ENCODE measurements at regions not wholly inside any gene's neighbourhood (a gene's known extent, or its start where the extent isn't known, plus 50 kb on each side); places are given as distances from the start of the nearest gene placed in this dataset.

DNA sequence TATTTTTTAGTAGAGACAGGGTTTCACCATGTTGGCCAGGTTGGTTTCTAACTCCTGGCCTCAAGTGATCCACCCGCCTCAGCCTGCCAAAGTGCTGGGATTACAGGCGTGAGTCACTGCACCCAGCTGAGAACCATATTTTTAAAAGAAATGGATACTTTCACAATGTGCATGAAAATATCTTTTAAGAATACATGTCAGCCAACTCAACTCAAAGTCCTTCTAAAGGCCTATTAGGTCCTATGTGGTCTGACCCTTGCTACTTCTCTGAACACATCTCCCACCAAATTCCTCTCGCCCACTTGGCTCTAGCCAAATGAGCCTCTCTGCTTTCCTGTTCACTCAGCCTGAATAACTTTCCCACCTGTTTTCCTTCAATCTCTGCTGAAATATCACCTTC is 119.6 kb downstream of the MTX2 start:
- no peak for DNase-seq (ENCODE audit: low read depth)

DNA sequence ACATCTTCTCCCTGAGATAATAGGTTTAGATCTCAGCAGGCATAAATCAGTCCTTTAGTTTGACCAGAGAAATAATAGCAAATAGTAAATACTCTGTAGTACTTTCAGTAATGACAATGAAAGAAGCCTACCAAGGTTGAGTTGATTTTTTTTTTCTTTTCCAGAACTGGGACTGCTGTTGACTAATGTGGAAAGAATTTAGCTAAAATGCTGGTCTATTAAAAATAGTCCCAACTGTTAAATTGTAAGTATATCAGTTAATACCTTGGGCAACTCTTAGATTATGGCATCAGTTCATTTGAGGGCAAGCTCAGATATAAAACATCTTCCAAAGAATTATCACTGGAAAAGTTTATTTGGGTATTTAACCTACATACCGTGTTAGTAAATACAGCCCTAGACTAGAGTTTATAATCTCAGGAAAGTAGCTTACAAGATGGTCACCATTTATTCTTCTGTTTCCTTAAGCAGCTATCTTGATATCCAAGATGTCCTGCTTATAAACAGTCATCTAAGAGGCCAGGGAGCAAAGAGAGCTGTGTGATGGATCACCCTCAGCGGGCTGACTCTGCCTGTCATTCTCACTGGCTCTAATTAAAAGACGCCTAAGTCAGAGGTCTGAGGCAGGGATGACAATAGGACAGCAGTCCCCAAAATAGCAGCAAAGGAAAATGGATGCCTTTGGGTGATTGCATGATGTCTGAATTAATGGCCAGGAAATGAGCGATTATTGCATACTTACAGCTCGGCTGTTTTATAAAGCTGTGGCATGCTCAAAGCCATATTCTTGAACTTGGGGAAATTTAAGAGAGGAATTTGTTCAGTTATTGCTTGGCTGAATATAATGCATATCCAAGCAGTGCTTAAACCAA is 121.3 kb downstream of the MTX2 start:
- DNase-seq (ENCODE audit: low read depth) = no peak

DNA sequence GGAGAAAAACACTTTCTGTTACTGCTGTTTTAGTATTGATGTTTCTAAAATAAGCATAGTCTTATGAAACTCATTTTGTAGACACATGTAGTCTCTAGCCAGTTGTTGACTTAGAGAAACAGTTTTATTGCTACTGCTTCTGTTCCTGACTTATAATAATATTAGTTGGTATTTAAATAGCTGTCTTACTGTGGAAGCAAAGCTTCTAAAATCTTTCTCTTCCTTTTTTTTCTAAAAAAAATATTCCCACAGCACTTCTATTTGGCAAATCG is 121.8 kb downstream of the MTX2 start:
- DNase-seq (ENCODE audit: low read depth) = no peak

DNA sequence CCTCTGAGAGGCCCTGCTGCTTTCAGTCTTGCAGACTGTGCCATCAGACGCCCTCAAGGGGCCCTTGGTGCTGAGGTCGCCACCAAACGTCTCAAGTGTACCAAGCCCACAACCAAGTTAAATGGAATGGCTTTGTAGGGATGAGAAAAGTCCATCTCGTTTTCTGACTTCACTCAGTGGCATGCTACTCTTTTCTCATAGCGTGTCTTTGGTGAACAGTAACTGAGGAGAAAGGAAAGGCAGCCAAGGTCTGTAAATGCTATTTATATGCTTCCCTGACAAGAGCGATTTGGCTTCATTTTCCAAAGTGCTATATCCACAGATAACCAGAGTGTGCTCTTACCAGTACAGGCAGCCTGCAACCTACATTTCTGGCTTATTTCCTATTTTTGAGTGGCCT is 123.0 kb downstream of the MTX2 start:
- no peak for DNase-seq (ENCODE audit: low read depth)

DNA sequence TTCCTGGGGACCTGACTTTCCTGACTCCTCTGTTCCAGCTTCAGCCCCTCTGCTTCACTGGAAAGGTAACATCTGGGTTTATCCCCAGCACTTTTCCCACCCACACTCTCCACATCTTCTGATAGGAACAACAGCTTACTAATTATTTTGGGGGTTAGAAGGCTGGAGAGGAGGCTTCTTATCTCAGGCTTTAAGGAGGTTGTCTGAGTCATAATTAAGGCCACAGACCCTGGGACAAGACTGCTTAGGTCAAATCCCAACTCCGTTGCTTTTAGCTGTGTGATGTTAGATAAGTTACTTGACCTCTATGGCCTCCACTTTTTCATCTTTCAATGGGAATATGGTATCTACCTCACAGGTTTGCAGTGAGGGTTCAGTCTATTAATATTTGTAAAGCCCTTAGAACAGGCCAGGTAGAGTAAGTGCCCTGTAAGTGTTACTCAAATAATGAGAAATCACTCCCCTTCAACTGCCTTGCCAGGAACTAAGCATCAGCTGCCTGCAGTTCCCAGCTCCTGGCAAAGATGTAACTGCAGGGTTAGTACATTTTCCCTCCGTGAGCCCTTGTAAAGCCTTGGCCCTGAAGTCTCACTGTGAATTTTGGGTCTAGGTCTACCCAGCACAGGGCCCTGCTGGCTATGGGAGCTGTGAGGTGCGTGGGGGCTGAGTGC is 123.6 kb downstream of the MTX2 start:
- no peak for DNase-seq (ENCODE audit: low read depth)

DNA sequence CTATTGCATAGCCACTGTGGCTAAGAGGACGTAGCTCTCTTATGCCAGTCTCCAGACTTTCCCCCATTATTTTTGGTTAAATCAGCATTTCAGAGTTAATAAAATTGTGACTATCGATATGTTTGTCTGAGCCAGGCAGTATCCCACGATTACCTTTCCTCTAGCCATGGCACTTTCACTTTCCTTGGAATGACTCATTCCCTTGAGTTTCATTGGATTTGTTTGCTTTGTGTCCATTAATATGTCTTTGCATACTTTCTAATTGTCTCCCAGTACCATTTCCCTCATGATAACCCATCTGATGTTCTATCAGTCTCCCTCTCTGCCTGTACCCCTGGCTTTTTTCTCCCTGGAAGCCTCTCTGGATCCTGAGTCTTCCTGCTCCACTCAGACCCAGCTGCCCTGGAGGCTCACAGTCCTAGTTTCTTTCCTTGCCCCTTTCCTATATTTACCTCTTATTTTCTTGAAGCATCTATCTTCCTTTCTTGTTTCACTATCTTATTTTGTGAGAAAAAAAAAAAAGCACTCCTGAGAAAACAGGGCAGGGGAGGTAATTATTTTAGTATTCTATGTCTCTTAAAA is 126.1 kb downstream of the MTX2 start:
- DNase-seq (ENCODE audit: low read depth) = no peak

DNA sequence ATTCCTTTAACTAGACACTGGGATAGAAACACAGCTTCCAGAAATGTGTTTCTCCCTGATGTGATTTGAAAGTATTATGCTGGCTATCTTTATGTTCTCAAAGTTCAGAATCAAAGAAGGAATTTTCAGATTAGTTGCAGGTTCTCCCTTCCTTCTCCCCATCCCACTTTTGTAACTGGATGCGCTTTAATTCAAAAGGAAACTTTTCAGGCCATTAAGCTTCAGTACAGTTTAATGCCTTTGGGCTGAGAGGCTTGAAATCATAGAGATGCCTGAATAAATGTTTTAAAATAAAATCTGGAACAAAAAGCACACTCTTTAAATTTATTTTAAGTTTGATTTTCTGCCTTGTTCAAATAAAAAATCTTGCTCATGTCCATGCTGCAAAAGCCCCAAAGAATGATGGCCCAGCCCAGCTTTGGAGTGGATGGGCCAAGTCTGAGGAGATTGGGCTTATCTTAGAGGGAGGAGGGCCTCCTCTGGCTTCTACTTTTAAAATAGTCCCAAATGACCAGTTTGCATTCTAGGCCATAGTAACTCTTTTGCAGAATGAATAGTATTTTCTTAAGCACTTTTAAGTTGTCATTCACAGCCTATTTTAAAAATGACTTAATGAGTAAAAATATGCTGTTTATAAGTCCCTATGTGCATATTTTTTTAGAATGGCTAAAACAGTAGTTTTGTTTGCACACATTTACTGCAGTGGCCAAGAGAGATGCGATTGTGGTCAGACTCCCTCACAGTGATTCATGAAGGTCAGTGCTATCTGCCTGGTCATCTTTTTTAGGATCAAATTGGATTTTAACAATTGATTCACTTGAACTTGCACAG is 129.2 kb downstream of the MTX2 start:
- DNase-seq (ENCODE audit: low read depth) = no peak

DNA sequence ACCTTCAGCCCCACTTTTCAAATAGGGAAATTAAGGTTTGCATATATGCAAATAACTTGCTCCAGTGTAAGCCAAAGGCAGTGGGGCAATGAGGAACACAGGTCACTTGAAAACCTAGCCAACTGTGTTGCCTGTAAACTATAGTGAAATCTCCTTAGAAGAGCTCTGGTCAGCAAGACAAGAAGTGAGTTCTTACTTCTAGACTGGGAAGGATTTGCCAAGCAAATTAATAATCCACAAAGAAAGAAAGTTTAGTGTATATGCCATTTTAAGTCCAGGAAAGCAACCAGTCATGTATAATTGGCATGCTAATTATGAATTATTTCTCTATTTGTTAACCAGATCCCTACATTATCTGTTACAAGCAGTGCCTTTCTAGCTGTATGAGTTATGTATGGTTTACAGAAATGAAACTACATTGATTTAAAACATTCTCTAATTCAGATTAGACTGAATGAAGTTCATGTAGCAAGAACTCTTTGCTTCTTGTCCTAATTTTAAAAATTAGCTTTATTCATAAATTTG is 129.9 kb downstream of the MTX2 start:
- DNase-seq (ENCODE audit: low read depth) = no peak

DNA sequence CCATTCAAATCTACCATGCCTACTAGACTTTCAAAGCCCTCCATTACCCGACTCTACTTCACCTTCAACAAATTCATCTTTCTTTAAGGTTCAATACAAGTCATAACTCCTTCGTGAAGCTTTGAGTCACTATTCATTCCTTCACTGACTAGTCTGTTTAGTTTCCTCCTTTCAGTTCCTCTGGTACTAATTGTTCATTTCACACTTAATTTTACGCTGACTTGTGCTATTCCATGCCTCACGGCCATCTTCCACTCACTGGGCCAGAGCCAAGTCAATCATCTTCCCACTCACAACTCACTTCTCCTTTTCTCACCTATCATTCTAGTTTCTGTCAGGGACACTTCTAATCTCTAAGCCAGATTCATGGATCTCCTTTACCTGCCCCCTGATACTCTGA is 136.2 kb downstream of the MTX2 start:
- no peak for DNase-seq (ENCODE audit: low read depth)

DNA sequence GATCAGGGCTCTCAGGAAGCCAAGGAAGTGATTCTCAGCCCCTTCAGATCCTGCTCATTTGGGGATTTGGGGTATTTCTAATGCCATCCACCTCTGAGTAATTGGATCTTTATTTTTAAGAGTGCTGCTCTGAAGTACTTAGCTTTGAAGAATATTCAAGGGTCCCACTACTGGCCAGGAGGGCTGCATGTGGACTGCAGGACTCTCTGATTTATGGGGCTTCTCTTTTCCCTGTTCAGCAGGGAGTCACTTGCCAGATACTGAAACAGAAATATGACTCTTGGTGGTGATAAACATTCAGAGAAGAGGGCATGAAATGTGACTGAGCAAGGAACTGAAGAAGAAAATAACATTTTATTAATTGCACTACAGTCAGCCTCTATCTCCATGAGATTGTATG is 138.5 kb downstream of the MTX2 start:
- DNase-seq (ENCODE audit: low read depth) = no peak

DNA sequence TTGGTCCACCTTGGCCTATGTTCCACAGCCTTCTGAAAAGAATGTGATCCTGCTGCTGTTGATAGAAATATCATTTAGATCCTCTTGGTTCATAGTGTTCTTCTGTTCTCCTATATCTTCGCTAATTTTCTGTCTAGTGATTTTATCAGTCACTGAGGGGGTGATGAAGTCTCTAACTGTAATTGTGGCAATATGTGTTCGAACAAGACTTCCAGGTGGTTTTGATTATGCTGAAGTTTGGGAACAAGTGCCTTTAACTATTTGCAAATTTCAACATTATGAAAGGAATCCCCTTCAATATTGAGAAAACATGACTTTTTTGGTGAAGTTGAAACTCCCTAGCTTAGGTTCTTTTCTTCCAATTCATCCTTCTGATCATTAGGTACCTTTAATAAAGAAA is 140.4 kb downstream of the MTX2 start:
- DNase-seq (ENCODE audit: low read depth) = no peak

DNA sequence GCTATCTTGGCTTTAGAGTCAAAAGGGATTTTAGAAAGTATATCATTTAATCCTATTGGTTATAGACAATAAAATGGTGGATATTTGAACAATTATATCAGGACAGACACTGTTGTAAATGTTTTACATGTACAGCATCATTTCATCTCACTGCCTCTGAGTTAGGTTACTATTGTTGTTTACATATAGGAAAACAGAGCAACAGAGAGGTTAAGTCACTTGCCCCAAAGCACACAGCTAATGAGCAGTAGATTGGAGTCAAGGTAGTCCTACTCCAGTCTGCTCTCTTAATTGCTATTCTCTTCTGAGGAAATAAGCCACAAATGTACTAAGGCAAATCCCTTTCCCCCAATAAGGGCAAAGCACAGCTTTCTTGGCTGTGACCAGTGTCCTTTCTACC is 142.9 kb downstream of the MTX2 start:
- no peak for DNase-seq (ENCODE audit: low read depth)

DNA sequence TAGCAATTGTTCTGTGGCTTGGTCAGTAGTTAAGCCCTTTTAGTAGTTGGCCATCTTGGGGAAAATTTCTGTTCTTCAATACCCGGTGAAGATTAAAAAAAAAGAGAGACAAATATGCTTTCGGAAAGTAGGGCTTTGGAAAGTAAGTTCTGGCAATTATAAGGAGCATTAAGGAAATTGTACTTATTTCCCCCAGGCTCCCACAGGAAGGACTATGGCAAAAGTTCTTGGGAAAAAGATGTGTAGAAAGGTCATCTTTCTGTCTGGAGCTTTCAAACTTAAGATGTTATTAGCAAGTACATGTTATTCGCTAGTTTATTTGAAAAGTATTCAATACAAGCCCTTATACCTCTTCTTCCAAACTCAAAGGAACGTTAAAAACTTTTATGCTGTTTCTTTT is 144.5 kb downstream of the MTX2 start:
- no peak for DNase-seq (ENCODE audit: low read depth)

DNA sequence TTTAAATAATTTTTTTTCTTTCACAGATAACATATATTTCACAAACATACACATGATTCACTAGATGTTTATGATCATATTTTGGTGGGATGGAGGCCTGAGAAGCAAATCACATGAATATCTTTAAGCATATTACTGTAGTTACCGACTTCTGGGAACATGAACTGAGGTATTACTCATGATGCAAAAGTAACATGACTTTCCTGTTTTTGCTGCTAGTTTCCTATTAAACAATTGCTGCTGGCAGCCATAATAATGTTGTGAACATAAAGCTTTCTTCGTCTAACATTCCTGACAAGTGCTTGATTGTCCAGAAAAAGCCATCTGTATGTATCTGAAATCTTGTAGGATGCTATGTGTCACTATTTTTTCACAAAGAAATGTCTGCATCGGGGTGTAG is 145.4 kb downstream of the MTX2 start:
- no peak for DNase-seq (ENCODE audit: low read depth)

DNA sequence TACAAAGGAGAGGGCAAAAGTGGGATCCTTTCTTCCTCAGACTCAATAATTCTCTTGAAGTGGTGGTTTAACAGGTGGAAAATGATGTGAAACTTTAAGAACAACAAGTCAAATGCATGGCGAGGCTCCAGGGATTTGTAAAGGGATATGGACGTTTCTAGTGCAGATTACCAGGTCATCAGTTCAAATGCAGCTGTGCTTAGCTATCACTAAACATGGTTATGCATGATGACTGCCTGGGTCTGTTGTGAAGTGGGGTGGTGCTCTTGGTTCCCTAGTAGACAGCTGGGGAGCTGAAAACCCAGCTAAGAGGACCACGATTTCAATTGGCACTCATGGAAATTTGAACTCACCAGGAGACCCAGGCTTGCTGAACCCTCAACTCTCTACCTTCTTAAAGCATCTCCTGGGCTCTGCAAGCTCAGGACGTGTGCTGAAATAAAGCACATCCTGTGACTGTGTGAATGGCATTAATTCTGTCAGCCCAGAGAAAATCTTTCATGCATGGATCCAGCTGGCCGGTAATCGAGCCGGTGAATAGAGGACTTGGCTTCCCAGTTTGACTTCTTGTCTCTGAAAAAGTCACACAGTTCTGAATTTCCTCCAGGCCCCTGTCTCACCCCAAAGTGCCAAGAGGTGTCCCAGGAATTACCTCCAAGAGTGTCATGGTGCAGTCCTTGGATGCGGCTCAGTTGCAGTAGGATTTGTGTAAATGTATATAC is 146.1 kb downstream of the MTX2 start:
- no peak for DNase-seq (ENCODE audit: low read depth)

DNA sequence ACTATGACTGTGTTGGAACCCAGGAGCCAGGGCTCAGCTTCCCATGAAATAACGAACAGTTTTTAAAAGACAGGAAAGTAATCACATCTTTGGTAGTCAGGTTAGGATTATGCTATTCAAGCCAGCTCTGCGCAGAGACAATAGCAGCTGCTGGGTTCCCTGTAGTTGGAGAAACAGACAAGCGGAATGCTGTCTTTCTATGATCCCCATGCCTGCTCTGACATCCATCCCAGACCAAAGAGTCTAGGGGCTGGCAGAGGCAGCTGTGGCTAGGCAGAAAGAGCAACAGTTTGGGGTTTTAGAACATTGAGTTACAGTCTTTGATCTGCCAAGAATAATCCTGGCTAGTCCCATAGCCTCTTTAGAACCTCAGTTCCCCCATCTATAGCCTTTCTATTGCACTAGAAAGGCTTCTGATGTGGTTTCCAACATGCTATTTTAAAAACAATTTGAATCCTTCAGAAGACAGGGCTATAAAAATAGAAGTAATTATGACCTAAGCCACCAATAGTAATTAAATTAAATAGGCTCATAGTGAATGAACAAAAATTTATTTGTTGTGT is 146.8 kb downstream of the MTX2 start:
- no peak for DNase-seq (ENCODE audit: low read depth)

DNA sequence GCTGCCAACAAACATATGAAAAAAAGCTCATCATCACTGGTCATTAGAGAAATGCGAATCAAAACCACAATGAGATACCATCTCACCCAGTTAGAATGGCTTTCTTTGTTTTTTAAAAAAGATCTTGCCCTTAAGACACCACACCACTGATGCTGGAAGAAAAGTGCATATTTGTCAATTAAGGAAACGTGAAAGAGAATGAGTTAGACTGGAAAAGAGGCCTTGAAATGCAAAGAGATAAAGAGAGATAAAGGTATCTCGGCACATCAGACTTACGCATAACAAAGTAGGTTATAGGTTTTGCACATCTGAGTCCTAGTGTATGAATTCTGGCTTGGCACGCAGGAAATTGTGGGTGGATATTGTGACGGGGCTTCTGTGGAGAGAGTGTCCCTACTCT is 149.5 kb downstream of the MTX2 start:
- DNase-seq (ENCODE audit: low read depth) = no peak

DNA sequence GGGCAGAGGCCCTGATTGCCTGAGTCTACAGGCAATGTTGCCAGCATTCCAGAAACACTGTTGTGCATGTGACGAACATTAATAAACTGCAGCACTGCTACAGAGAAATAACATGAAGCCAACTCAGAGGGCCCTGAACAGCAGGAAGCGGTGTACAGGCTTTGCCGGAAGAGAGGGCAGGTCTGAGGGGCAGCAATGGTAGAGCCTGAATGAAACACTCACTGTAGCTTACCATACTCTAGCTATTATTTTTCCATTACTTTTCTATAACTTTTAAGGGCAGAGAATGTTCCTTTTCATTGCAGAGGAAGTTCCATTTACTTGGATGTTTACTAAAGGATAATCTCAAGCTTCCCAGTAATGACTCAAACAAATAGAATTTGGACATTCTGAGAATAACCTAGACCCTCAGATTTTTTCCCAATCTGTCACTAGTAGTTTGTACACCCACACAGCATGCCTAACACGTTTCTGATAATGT is 150.4 kb downstream of the MTX2 start:
- no peak for DNase-seq (ENCODE audit: low read depth)

DNA sequence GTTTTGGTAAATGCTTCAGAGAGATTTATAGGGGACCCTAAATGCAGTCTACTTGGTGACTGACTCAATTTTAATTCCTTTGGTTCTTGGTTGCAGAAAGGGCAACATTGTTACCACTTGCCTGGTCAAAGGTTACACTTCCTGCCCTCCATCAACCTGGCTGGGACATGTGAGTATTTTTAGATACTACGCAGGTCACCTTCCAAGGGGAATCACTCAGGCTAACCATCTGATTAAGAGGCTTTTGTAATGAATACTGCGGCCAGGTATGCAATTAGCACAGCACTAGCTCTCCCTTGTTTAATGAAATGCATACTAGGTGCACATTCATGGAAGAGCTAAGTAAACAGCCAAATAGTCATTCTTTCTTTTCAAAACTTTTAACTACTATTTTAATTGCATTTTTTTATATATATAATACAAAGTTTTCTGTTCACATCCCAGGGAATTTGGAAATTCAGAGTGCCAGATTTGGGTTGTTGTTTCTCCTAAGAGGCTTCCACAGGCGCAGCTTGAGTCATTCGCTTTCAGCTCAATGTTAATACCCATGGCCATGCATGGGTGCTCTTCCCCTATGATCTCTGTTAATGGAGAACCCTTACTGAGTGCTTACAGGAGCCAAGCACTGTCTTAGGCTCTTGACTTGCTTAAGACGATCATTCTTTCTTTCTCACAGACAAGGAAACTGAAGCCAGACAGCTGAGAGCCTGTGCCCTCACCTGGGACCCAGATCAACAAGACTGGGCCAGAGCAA is 152.2 kb downstream of the MTX2 start:
- no peak for DNase-seq (ENCODE audit: low read depth)

DNA sequence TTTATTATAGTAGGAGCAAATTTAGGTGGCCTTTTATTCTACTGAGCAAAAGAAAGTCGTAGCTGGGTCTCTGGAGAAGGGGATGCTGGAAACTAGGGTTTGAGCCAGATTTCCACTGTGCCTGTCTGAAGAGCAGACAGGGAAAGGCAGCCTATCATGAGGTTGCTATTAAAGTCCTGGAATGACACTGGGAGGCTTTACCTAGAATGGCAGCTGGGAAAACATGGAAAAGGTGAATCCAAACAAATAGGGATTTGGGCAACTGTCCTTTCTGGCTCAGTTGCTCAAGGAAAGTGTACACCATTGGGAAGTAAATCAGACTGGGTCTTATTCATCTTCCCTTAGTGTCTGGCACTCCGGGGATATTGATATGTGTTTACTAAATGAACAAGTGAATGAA is 154.6 kb downstream of the MTX2 start:
- no peak for DNase-seq (ENCODE audit: low read depth)

DNA sequence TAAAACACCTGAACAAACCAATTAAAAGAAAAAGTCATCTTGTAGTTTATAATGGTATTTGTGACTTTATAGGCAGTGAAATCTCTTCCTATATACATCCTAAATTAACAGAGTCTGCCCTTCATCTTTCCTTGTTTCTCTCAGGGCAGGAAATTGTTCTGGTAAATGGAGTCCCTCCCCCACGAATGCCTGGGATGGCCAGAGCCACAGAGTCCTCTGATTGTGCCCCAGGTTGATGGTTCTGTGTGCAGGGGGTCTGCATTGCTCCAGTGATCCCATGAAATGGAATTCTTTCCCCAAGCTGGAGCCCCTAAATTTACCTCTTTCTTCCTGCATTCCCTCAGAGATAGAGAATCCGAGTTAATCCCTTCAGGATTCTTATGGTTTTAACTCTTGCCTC is 155.5 kb downstream of the MTX2 start:
- DNase-seq (ENCODE audit: low read depth) = no peak

All from stimulated activated CD8-positive, alpha-beta memory T cell treated with anti-CD3 and anti-CD28 coated beads, Interleukin-12 subunit alpha, Interleukin-12 subunit beta, amount 100 ng/mL, for 1 hour (primary cell).